ENCODE measurements at regions not wholly inside any gene's neighbourhood (a gene's known extent, or its start where the extent isn't known, plus 50 kb on each side); places are given as distances from the start of the nearest gene placed in this dataset.

DNA sequence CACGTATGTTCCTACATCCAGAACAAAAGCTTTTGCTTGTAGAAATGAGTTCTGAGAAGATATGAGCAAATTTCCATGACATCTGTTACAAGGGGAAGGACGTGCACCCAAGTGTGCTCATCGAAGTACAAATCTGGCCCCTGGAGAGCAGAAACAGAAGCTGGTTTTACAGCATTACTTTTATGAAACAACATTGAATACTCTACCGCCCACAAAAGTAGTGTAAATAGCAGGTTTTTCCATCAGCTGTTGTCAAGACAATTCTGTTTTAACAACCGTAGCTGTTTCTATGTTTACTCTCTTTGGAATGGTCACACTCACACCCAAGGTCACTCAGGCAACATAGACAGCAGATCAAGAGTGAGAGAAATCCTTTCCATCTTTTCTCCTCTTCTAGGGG, 114.2 kb upstream of the SSTR4 start:
- DNase-seq, result no peak
- Histone ChIP-seq H3K36me3 (no peaks in the 10 kb centered on the region), H3K9me3 (no peaks in the 10 kb centered on the region; the same call in 1 of the 2 replicates), H3K27me3 (no peaks in the 10 kb centered on the region), H3K4me3 (ENCODE audit: low read depth, low read length) (no peak overlapping the region), H3K4me1 (no peaks in the 10 kb centered on the region)
- TF ChIP-seq, protein P1, sequence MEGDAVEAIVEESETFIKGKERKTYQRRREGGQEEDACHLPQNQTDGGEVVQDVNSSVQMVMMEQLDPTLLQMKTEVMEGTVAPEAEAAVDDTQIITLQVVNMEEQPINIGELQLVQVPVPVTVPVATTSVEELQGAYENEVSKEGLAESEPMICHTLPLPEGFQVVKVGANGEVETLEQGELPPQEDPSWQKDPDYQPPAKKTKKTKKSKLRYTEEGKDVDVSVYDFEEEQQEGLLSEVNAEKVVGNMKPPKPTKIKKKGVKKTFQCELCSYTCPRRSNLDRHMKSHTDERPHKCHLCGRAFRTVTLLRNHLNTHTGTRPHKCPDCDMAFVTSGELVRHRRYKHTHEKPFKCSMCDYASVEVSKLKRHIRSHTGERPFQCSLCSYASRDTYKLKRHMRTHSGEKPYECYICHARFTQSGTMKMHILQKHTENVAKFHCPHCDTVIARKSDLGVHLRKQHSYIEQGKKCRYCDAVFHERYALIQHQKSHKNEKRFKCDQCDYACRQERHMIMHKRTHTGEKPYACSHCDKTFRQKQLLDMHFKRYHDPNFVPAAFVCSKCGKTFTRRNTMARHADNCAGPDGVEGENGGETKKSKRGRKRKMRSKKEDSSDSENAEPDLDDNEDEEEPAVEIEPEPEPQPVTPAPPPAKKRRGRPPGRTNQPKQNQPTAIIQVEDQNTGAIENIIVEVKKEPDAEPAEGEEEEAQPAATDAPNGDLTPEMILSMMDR (IDR thresholded peaks at IDR 0.05; ENCODE audit: low read depth, low read length), result no peak

DNA sequence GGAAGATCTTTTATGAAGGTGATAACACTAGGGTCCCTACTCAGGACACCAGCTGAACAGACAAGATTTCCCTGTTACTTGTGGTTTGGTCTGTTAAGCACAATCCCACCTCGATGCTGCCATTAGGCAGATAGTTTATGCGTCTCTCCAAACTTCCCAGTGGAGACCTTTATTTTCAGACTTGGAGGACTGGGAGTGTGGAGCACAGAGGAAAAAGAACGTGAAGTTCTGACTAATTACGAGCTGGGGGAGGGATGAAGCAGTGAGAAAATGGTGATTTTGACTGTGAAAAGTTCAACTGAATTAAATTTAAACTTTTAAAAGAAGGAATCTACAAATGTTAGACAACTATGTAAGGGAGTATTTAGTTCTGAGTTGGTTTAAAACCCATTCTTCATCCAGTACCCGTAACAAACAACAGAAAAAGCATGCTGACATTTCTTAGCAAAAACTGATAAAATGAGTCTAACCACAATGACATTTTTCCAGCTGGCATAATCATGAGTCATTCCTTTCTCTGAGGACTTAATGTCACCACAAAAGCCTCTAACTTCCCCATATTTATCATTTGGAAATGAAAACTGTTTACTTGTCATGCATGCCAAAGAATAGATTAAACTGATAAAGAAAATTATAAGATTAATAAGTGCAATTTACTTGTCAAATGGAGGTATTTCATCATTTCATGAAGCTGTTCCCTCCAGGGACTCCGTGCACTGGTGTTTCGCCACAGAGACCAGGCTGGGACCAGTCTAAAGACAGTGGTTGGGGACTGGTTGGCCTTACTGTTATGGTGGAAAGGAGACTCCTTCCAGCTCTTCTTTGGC, 113.3 kb upstream of the SSTR4 start:
- Histone ChIP-seq H3K4me1 (no peaks in the 10 kb centered on the region), H3K9me3 (no peaks in the 10 kb centered on the region; the same call in 1 of the 2 replicates), H3K4me3 (ENCODE audit: low read depth, low read length) (no peak overlapping the region), H3K36me3 (no peaks in the 10 kb centered on the region), H3K27me3 (no peaks in the 10 kb centered on the region)
- TF ChIP-seq, protein P1 (IDR thresholded peaks at IDR 0.05; ENCODE audit: low read depth, low read length), result no peak
- DNase-seq, result no peak

DNA sequence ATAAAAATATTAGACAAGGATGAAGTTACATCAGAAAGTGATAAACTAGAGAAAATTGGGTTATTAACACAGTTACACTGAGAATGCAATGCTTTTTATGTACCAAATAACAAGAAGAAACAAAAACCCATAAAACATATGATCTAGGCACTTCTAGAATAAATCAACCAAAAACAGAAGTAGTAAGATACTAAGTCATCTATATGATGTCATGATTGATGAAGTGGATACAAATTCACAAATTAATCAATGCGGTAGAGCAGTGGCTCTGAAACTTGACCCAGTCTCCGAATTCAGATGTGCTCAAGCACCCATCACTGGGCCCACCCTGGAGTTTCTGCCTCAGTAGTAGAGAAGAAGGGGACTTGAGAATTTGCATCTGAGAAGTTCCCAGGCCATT, 112.1 kb upstream of the SSTR4 start:
- H3K27me3 ChIP-seq, result no peaks in the 10 kb centered on the region

DNA sequence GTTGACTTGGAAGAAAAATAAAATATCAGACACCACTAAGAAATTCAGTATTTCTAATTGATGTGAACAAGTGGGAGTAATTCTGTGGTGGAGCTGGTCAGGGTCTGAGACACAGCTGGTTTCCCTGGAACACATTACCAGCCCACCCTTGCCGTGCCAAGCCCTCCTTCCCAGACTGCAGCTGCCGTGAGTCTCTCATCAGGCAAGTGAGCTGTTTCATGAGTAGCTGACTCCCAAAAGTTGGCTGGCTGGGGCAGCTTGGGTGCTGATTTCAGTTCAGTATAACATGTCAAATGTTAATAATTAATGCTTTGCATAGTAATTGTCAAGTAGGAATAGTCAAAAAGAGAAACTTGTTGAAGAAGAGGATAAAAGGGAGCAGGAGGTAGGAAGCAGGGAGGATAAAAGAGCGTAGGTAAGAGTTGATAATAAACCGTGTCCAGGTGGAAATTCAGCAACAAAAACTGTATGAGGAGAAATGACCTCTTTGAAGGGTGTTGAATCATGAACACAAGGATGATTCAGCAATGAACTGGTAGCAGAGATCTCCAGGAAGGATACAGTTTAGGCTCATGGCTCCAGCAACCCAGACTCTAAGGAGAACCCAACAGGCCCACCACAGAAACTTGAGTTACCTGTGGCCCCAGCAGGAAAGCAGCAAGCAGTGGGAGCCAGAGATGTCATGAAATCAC, 110.9 kb upstream of the SSTR4 start:
- no peak for DNase-seq
- Histone ChIP-seq H3K4me1 (no peaks in the 10 kb centered on the region), H3K4me3 (ENCODE audit: low read depth, low read length) (no peak overlapping the region), H3K36me3 (no peaks in the 10 kb centered on the region), H3K27me3 (no peaks in the 10 kb centered on the region), H3K9me3 (no peaks in the 10 kb centered on the region; the same call in 1 of the 2 replicates)
- TF ChIP-seq, protein P1 (IDR thresholded peaks at IDR 0.05; ENCODE audit: low read depth, low read length), result no peak

More for the DNA sequence above, 112.1 kb upstream of the SSTR4 start:
- Histone ChIP-seq H3K4me3 (ENCODE audit: low read depth, low read length) (no peak overlapping the region), H3K36me3 (no peaks in the 10 kb centered on the region), H3K9me3 (no peaks in the 10 kb centered on the region; the same call in 1 of the 2 replicates), H3K4me1 (no peaks in the 10 kb centered on the region)
- DNase-seq, result no peak
- TF ChIP-seq, protein P1 (IDR thresholded peaks at IDR 0.05; ENCODE audit: low read depth, low read length), result no peak

DNA sequence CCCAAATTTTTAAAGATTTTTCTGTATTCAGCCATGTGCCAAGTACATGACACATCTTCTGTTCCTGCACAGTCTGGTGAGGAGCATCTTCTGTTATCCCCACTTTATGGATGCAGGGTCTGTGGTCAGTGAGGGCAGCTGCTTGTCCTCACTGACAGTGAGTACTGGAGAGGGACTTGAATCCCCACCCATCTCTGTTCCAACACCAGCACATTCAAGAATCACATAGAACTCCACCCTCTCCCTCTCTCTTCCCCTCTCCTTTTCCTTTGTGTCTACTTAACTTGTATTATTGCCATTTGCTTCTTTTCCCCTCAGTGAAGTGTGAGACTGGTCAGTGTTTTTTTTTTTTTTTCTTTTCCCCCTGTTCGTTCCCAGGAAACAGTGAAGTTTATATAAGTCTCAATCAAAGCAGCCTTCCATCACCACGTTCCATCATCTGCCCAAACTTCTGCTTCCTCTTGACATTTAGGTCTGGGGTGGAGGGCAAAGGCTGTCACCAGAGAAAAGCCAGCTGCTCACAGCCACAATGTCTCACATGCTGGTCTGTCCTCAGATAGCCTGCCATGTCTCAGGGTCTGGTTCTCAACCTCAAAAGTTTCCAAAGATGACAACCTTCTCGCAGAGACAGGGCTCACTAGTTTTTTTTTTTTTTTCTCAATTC, 110.0 kb upstream of the SSTR4 start:
- Histone ChIP-seq H3K9me3 (no peaks in the 10 kb centered on the region), H3K4me3 (ENCODE audit: low read depth, low read length) (no peak overlapping the region), H3K27me3 (no peaks in the 10 kb centered on the region), H3K36me3 (no peaks in the 10 kb centered on the region), H3K4me1 (no peaks in the 10 kb centered on the region)
- TF ChIP-seq, protein P1 (IDR thresholded peaks at IDR 0.05; ENCODE audit: low read depth, low read length), result no peak
- DNase-seq, result no peak
